Upper lobe of right lung (tissue), 1 donor: ENCODE measurements at regions not wholly inside any gene's neighbourhood (a gene's known extent, or its start where the extent isn't known, plus 50 kb on each side); places are given as distances from the start of the nearest gene placed in this dataset.
A peak's percentile ranks its signal among the peaks of the same experiment; 100 is the strongest.
"Not testable (repeated sequence)": the region's sequence is repeated elsewhere in the genome, so short reads cannot be mapped to it uniquely, and the experiment has no call there.

Experiments
- ATAC-seq: fragments of 200-7000 bp; cut with Tn5 transposase; one replicate; pipeline ENCODE4 v1.9.1; 2020; ENCODE audit warnings: mild to moderate bottlenecking, moderate library complexity
- DNase-seq: peaks from one replicate; pipeline ENCODE4 v3.0.0-alpha.2; 2020
- H3K27ac ChIP-seq: fragments of 200-600 bp; one replicate; pipeline ENCODE4 v1.8.0; 2022
- H3K27me3 ChIP-seq: fragments of 200-600 bp; one replicate; pipeline ENCODE4 v1.8.0; 2022; ENCODE audit warnings: mild to moderate bottlenecking
- H3K36me3 ChIP-seq: fragments of 200-600 bp; one replicate; pipeline ENCODE4 v1.8.0; 2022
- H3K4me1 ChIP-seq: fragments of 200-600 bp; one replicate; pipeline ENCODE4 v1.8.0; 2022
- H3K4me3 ChIP-seq: fragments of 200-600 bp; one replicate; pipeline ENCODE4 v1.8.0; 2022; ENCODE audit warnings: mild to moderate bottlenecking
- H3K9me3 ChIP-seq: fragments of 200-600 bp; one replicate; pipeline ENCODE4 v1.8.0; 2022
- CTCF ChIP-seq: fragments of 200-600 bp; IDR thresholded peaks from one replicate; pipeline ENCODE4 v1.8.0; 2022; ENCODE audit warnings: antibody characterized with exemption
- intact Hi-C: fragments of 100-400 bp; cut with DNase I; formaldehyde crosslinking; loops from one replicate; pipeline ENCODE4 v1.11.0; 2022
- donor health status: DM: no; HTN: yes; CAD: no; lungs with severe emphysema.

GRCh38 chr2:43005975-43006833 lies 213.8 kb upstream of the HAAO start:
- H3K27ac ChIP-seq: no peak overlapping the region
- no peak for DNase-seq
- no peak for TF ChIP-seq CTCF
- intact Hi-C loops: no loop called here
- H3K4me1 ChIP-seq: no peaks in the 10 kb centered on the region
- no peaks in the 10 kb centered on the region for H3K36me3 ChIP-seq
- H3K4me3 ChIP-seq: no peak overlapping the region
- peak; percentile 7 for ATAC-seq
- no peaks in the 10 kb centered on the region for H3K9me3 ChIP-seq
- no peaks in the 10 kb centered on the region for H3K27me3 ChIP-seq

DNA sequence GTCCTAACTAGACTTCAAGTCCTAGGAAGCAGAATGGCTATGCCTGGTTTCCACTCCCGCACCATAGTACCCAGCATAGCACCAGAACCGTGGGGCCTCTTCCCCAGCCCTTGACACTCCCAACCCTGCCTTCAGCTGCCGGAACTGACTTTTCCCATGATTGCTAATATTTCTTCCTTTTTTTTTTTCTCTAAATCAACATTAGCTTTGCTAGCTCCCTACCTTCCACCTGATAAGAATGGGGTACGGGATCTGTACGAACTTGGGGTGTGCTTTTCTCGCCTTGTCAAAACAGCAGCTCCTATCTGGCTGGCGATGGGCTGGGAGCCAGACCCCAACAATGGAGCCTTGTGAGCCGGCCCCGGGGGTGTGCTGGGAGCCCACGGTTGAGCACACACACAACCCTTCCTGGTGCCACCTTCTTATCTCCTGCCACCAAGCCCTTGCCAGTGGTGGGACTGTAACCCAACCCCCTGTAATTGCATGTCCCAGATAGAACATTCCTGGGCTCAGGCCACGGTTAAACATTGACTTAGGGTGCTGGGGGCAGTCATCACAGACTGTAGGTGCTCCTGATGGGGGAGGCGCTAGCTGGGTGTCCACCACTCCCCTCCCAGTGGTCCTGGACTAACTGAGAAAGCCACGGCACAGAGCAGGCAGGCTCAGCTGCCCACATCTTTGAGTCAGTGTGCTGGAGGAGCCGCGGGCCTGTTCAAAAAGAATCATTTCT lies 213.0 kb upstream of the HAAO start:
- Histone ChIP-seq H3K4me3 (no peak overlapping the region), H3K27ac (no peak overlapping the region), H3K9me3 (no peaks in the 10 kb centered on the region), H3K27me3 (no peaks in the 10 kb centered on the region), H3K36me3 (no peaks in the 10 kb centered on the region), H3K4me1 (no peaks in the 10 kb centered on the region)
- intact Hi-C loops: no loop called here
- ATAC-seq (peak; percentile 17), DNase-seq (no peak)
- TF ChIP-seq CTCF: no peak

DNA sequence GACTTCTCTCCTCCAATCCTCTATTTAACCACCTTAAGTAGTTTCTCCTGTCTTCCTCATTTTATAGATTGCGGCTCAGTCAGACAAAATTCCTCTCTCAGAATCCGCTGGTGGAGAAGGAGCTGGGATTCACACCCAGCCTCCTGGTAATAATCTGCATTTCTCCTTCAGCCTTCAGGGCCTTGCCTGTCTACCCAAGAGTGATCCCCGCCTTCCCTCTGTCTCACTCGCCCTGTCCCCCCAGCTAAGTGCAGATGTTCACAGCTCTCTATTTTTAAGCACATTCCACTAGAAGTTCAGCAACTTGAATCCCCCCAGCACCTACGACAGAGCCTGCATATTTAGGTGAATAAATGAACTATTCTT lies 212.5 kb upstream of the HAAO start:
- no peaks in the 10 kb centered on the region for H3K27me3 ChIP-seq
- TF ChIP-seq CTCF: no peak
- intact Hi-C loops: no loop called here

GRCh38 chr2:43004126-43004865 lies 211.9 kb upstream of the HAAO start:
- DNase-seq, H3K27me3 ChIP-seq, H3K27ac ChIP-seq, H3K36me3 ChIP-seq, intact Hi-C loops, H3K4me3 ChIP-seq, H3K9me3 ChIP-seq, H3K4me1 ChIP-seq, ATAC-seq: not testable (repeated sequence)

More for the DNA sequence above, 212.5 kb upstream of the HAAO start:
- Histone ChIP-seq H3K4me1 (no peaks in the 10 kb centered on the region), H3K4me3 (no peak overlapping the region), H3K27ac (no peak overlapping the region), H3K36me3 (no peaks in the 10 kb centered on the region), H3K9me3 (no peaks in the 10 kb centered on the region)
- ATAC-seq (no peak), DNase-seq (no peak)

GRCh38 chr2:43003702-43004101 lies 211.3 kb upstream of the HAAO start:
- H3K9me3 ChIP-seq: no peaks in the 10 kb centered on the region
- DNase-seq (no peak), ATAC-seq (no peak)
- intact Hi-C loops: no loop called here
- TF ChIP-seq CTCF: no peak
- no peaks in the 10 kb centered on the region for H3K36me3 ChIP-seq
- no peaks in the 10 kb centered on the region for H3K4me1 ChIP-seq
- no peak overlapping the region for H3K4me3 ChIP-seq
- H3K27ac ChIP-seq: no peak overlapping the region
- no peaks in the 10 kb centered on the region for H3K27me3 ChIP-seq
